Tibial nerve (tissue), 4 donors: ENCODE measurements at regions not wholly inside any gene's neighbourhood (a gene's known extent, or its start where the extent isn't known, plus 50 kb on each side); places are given as distances from the start of the nearest gene placed in this dataset.

Experiments
- CTCF ChIP-seq, 5 experiments: fragments of 200-600 bp in 3 of 5; fragments of 450-650 bp in 2 of 5; sonication (generic) in 3 of 5; IDR thresholded peaks; one replicate each; pipeline ENCODE4 v1.5.1; 2016 to 2019; ENCODE audit warnings: antibody characterized with exemption in 5 of 5, mild to moderate bottlenecking in 3 of 5, moderate library complexity in 2 of 5
- EP300 ChIP-seq, 2 donors: sonication (generic); formaldehyde crosslinking; IDR thresholded peaks; one replicate each; pipeline ENCODE4 v1.6.1; 2017; ENCODE audit warnings: antibody characterized with exemption in 2 of 2, mild to moderate bottlenecking in 1 of 2
- POLR2A ChIP-seq, 2 donors: fragments of 450-650 bp; IDR thresholded peaks; one replicate each; pipeline ENCODE4 v1.6.1; 2017; ENCODE audit warnings: antibody characterized with exemption in 2 of 2, mild to moderate bottlenecking in 2 of 2, moderate library complexity in 2 of 2

- TF ChIP-seq CTCF (IDR thresholded peaks at IDR 0.05) (no peak), POLR2A (IDR thresholded peaks at IDR 0.05) (no peak), EP300 (IDR thresholded peaks at IDR 0.05) (no peak)
Measured at GRCh38 chr2:82316586-82316985, 2012.0 kb upstream of the LRRTM1 start.
